Type B pancreatic cell (in vitro differentiated cells): ENCODE measurements at regions not wholly inside any gene's neighbourhood (a gene's known extent, or its start where the extent isn't known, plus 50 kb on each side); places are given as distances from the start of the nearest gene placed in this dataset.

ENCODE experiments used
- DNase-seq: peaks from one replicate; pipeline ENCODE4 v3.0.0; 2021; ENCODE audit warnings: mixed read lengths; ENCODE audit not compliant: unreplicated experiment; ENCODE audit errors: extremely low spot score
- H3K27ac Mint-ChIP-seq: 2 replicates; pipeline ENCODE4 v1.8.0; 2021; ENCODE audit warnings: mild to moderate bottlenecking, mixed read lengths
- H3K27me3 Mint-ChIP-seq: 2 replicates; pipeline ENCODE4 v1.8.0; 2021; ENCODE audit warnings: mixed read lengths
- H3K36me3 Mint-ChIP-seq: 2 replicates; pipeline ENCODE4 v1.8.0; 2021; ENCODE audit warnings: mixed read lengths
- H3K4me1 Mint-ChIP-seq: one replicate; pipeline ENCODE4 v1.8.0; 2021; ENCODE audit warnings: mixed read lengths; ENCODE audit not compliant: unreplicated experiment
- H3K4me3 Mint-ChIP-seq: 2 replicates; pipeline ENCODE4 v1.8.0; 2021; ENCODE audit warnings: mild to moderate bottlenecking, mixed read lengths
- H3K9me3 Mint-ChIP-seq: 2 replicates; pipeline ENCODE4 v1.8.0; 2021; ENCODE audit warnings: mixed read lengths
- CTCF ChIP-seq: fragments of 200-600 bp; sonication (generic); conservative IDR thresholded peaks from 2 replicates; pipeline ENCODE4 v1.5.0; 2021; ENCODE audit warnings: antibody characterized with exemption, mild to moderate bottlenecking

- Mint-ChIP-seq H3K27ac (no peak overlapping the region), H3K4me3 (no peak overlapping the region), H3K36me3 (no peaks in the 10 kb centered on the region), H3K4me1 (peaks cover 8% of the 10 kb centered on the region), H3K27me3 (no peaks in the 10 kb centered on the region), H3K9me3 (peaks cover 9% of the 10 kb centered on the region)
- no peak for DNase-seq
- TF ChIP-seq CTCF: no peak
Observed at GRCh38 chr12:115849262-115849943, 428.1 kb downstream of the MED13L start.

DNA sequence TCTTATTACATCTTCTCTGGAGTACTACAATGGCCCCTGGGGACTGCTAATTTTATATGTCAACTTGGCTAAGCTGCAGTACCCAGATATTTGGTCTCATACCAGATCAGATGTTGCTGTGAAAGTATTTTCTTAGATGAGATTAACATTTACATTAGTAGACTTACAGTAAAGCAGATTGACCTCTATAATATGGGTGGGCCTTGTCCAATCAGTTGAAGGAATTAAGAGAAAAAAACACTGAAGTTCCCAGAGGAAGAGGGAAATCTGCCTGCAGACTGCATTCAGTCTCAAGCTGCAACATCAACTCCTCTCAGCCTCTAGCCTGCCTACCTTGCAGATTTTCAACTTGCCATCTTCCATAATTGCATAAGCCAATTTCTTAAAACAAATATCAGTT, 430.1 kb downstream of the MED13L start:
- DNase-seq: no peak
- H3K4me1 Mint-ChIP-seq: peaks cover 8% of the 10 kb centered on the region
- no peak overlapping the region for H3K27ac Mint-ChIP-seq
- H3K27me3 Mint-ChIP-seq: no peaks in the 10 kb centered on the region
- H3K36me3 Mint-ChIP-seq: no peaks in the 10 kb centered on the region
- TF ChIP-seq CTCF: no peak
- H3K4me3 Mint-ChIP-seq: no peak overlapping the region
- peaks cover 9% of the 10 kb centered on the region for H3K9me3 Mint-ChIP-seq

DNA sequence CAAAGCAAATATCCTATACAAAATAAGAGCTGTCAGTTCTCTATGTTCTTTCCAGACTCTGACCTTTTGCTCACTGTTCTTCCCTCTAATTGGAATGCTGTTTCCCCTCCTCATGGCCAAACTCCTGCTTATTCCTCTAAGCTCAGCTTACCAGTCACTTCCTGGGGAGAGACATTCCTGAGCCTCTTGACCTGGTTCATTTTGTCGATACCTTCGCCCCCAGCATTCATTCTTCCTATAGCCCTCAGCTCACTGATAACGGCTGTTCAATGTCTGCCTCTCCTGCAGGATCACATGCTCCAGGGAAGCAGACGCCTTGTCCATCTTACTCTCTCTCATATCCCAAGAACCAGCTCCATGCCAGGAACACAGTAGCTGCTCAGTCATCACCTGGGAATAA, 431.0 kb downstream of the MED13L start:
- H3K9me3 Mint-ChIP-seq: peaks cover 9% of the 10 kb centered on the region
- no peak for DNase-seq

GRCh38 chr12:115840159-115840558, 437.3 kb downstream of the MED13L start:
- Mint-ChIP-seq H3K36me3 (no peaks in the 10 kb centered on the region), H3K9me3 (no peaks in the 10 kb centered on the region), H3K27ac (no peak overlapping the region), H3K4me1 (peaks cover 14% of the 10 kb centered on the region), H3K27me3 (no peaks in the 10 kb centered on the region), H3K4me3 (no peak overlapping the region)
- no peak for DNase-seq
- no peak for TF ChIP-seq CTCF

More for the DNA sequence above, 431.0 kb downstream of the MED13L start:
- no peak for TF ChIP-seq CTCF
- H3K27me3 Mint-ChIP-seq: no peaks in the 10 kb centered on the region
- H3K4me1 Mint-ChIP-seq: peaks cover 8% of the 10 kb centered on the region
- no peak overlapping the region for H3K27ac Mint-ChIP-seq
- H3K36me3 Mint-ChIP-seq: no peaks in the 10 kb centered on the region
- H3K4me3 Mint-ChIP-seq: no peak overlapping the region

GRCh38 chr12:115838952-115839351, 438.5 kb downstream of the MED13L start:
- Mint-ChIP-seq H3K4me3 (no peak overlapping the region), H3K27ac (no peak overlapping the region), H3K9me3 (no peaks in the 10 kb centered on the region), H3K27me3 (no peaks in the 10 kb centered on the region), H3K36me3 (no peaks in the 10 kb centered on the region), H3K4me1 (peaks cover 14% of the 10 kb centered on the region)
- no peak for DNase-seq
- TF ChIP-seq CTCF: no peak
